IPS DF 6.9 (cell line): ENCODE measurements at regions not wholly inside any gene's neighbourhood (a gene's known extent, or its start where the extent isn't known, plus 50 kb on each side); places are given as distances from the start of the nearest gene placed in this dataset.

Experiments
- DNase-seq: peaks from one replicate; pipeline ENCODE4 v3.0.0-alpha.2; 2013; ENCODE audit warnings: low read depth, low spot score
- H3K27ac ChIP-seq: one replicate; pipeline ENCODE4 v1.5.1; 2013; ENCODE audit warnings: low read length, control low read depth
- H3K27me3 ChIP-seq: 2 replicates; pipeline ENCODE4 v1.6.1; 2013; ENCODE audit warnings: mild to moderate bottlenecking, low read length; ENCODE audit not compliant: control insufficient read depth, insufficient read depth
- H3K36me3 ChIP-seq: 2 replicates; pipeline ENCODE4 v1.6.1; 2013; ENCODE audit warnings: low read length; ENCODE audit not compliant: control insufficient read depth, insufficient read depth
- H3K4me1 ChIP-seq: 2 replicates; pipeline ENCODE4 v1.6.1; 2013; ENCODE audit warnings: low read length; ENCODE audit not compliant: control insufficient read depth, insufficient read depth
- H3K4me3 ChIP-seq: 2 replicates; pipeline ENCODE4 v1.5.1; 2013; ENCODE audit warnings: mild to moderate bottlenecking, low read length
- H3K9me3 ChIP-seq: 2 replicates; pipeline ENCODE4 v1.6.1; 2013; ENCODE audit warnings: low read length, inconsistent platforms; ENCODE audit not compliant: control insufficient read depth, insufficient read depth
- WGBS: extraction: QIAGEN DNeasy Blood & Tissue Kit; methylation state at CpG from one replicate; pipeline ENCODE4 v1.1.7; 2013; ENCODE audit warnings: mixed read lengths, missing lambda C conversion rate; ENCODE audit not compliant: insufficient read length, insufficient coverage; 5-methylcytosine and 5-hydroxymethylcytosine counted together

DNA sequence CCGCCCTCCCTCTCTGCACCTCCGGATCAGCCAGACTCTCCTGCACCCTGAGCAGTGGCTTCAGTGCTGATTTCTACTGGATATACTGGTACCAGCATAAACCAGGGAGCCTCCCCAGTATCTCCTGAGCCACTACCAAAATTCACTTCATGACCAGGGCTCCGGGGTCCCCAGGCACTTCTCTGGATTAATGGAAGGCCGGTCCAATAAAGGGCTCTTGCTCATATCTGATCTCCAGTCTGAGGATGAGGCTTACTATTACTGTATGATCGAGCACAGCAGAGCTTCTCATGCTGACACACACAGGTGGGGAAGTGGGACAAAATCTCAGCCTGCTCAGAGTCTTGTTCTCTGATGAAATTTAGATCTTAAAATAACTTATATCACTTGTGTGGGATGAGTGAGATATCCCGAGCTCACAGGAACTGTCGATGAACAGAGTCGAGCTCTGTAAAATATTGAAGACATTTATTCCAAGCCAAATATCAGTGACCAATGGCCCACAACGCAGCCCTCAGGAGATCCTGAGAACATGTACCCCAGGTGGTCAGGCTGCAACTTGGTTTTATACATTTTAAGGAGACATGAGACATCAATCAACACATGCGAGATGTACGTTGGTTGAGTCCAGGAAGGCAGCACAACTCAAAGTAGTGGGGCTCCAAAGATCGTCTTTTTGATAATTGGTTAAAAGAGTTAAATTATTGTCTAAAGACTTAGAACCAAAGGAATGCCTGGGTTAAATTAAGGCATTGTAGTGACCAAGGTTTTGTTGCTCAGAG is 93.0 kb upstream of the TOP3B start:
- peaks cover 53% of the 10 kb centered on the region for H3K27me3 ChIP-seq
- H3K4me3 ChIP-seq = no peak overlapping the region
- WGBS = no CpG with 5 or more reads among the region's 12 CpGs
- DNase-seq = no peak
- H3K9me3 ChIP-seq = no peaks in the 10 kb centered on the region
- H3K36me3 ChIP-seq = no peaks in the 10 kb centered on the region
- H3K27ac ChIP-seq = no peak overlapping the region
- H3K4me1 ChIP-seq = no peaks in the 10 kb centered on the region

DNA sequence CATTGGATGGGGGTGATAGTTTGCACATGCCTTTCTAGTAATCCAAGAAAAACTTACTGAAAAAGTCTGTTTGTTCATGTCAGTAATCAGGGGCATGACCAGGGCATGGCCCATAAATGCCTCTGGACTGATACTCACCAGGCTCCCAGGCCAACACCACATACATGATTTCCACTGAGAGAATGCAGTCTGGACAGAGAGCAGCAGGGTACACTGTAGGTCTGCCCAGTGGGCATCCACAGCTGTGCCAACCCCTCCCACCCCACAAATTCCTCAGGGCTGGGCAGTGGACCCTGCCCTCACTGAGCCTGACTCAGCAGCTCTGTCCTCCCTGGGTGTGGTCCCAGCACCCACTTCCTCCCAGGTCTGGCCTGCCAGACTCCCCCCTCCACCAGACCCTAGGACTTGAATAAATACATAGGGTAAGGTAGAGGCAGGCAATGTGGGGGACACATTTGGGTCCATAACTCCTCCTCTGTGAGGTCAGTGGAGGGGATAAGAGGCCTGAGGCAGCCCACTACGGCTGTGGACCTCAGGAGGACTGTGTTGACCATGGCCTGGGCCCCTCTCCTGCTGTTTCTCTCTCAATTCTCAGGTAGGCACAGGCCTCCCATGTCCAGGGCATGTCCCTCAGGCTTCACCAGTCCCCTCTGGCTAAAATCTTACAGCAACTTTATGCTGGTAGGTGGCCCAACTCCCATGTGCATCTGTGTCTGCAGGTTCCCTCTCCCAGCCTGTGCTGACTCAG is 92.2 kb upstream of the TOP3B start:
- Histone ChIP-seq H3K4me1 (no peaks in the 10 kb centered on the region), H3K27me3 (peaks cover 54% of the 10 kb centered on the region), H3K9me3 (no peaks in the 10 kb centered on the region), H3K27ac (no peak overlapping the region), H3K36me3 (no peaks in the 10 kb centered on the region), H3K4me3 (no peak overlapping the region)
- DNase-seq = no peak
- WGBS = no CpG with 5 or more reads among the region's 1 CpG

DNA sequence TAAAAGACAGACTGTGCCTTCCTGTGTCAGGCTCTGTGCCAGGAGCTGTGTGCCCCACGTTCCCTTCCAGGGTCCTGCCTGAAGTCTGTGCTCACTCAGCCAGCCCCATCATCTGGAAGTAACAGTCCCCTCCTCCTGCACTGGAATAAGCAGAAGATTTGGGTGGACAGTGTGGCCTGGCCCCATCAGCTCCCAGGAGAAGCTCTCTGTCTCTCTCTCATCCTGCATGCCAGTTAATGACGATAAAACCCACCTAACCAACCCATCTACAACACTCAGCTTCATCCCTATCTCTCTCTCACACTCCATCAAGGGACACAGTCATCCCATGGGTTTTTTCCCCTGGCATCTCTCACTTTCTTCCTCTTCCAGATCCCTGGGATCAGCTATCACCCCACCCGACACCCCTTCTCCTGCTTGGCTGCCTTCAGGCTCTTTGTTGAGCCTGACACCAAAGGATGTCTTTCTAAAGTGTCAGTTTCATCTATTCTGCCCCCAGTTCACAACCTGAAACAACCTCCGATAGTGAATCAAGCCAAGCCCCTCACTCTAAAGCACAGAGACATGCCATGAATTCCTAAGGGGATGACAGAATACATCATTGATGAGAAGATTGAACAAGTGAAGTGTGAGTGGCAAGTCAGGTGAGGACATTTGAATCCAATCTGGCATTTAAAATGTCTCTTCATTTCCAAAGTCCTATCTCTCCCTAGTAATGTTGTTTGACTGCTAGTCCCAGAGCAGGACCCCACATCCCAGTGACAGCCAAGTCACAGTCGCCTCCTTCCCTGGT is 91.4 kb upstream of the TOP3B start:
- no peak for DNase-seq
- peaks cover 57% of the 10 kb centered on the region for H3K27me3 ChIP-seq
- H3K36me3 ChIP-seq = no peaks in the 10 kb centered on the region
- H3K4me1 ChIP-seq = no peaks in the 10 kb centered on the region
- no CpG with 5 or more reads among the region's 5 CpGs for WGBS
- H3K9me3 ChIP-seq = no peaks in the 10 kb centered on the region
- H3K27ac ChIP-seq = no peak overlapping the region
- H3K4me3 ChIP-seq = no peak overlapping the region

DNA sequence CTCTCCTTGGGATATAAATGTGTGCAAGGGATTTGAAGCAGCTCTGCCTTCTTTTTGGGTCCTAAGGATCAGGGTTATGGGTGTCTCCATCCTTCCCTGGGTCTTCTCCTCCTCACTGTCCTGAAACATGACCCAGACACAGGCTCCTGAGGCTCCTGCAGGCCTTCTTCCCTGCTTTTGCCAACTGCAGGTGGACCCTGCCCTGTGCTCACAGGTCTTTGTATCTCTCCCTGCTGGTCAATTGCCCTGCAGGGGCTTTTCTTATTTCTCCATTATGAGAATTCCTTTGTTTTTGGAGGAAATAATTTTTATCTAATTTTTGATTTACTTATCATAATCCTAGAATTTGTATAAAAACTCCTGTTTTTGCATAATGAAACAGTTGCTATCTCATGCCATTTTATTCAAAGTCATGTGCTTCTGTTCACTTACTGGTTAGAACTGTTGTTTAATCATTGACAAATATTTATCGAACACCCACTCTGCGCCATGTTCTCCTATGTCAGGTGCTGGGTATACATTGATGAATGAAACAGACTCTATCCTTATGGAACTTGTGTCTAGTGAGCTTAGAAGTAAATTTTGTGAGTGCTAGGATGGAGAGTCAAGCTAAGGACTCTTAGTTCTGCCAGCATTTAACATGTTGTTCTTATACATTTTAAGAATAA is 89.7 kb upstream of the TOP3B start:
- no peaks in the 10 kb centered on the region for H3K4me1 ChIP-seq
- H3K9me3 ChIP-seq = no peaks in the 10 kb centered on the region
- no peak overlapping the region for H3K27ac ChIP-seq
- H3K27me3 ChIP-seq = peaks cover 68% of the 10 kb centered on the region
- no CpG with 5 or more reads among the region's 2 CpGs for WGBS
- no peak for DNase-seq
- no peaks in the 10 kb centered on the region for H3K36me3 ChIP-seq
- no peak overlapping the region for H3K4me3 ChIP-seq

DNA sequence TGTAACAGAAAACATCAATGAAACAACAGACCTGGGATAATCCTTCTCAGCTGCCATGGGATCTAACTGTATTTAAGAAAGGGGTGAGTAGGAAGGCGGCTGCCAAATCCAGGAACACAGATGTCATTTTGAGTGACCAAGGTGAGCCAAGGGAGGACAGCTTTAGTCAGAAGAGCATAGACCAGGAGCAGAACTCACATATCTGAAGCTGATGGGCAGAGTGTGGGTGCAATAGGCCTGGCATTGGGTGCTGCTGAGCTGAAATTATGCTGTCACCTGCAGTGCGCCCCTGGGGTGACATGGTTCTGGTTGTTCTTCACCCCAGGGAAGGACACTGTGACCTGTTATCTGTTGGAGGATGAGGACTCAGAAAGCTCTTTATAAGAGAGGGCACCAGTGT is 88.9 kb upstream of the TOP3B start:
- no peak overlapping the region for H3K27ac ChIP-seq
- H3K4me1 ChIP-seq = no peaks in the 10 kb centered on the region
- WGBS = no CpG with 5 or more reads among the region's 2 CpGs
- H3K4me3 ChIP-seq = no peak overlapping the region
- no peaks in the 10 kb centered on the region for H3K36me3 ChIP-seq
- H3K9me3 ChIP-seq = no peaks in the 10 kb centered on the region
- H3K27me3 ChIP-seq = peaks cover 71% of the 10 kb centered on the region
- DNase-seq = no peak

DNA sequence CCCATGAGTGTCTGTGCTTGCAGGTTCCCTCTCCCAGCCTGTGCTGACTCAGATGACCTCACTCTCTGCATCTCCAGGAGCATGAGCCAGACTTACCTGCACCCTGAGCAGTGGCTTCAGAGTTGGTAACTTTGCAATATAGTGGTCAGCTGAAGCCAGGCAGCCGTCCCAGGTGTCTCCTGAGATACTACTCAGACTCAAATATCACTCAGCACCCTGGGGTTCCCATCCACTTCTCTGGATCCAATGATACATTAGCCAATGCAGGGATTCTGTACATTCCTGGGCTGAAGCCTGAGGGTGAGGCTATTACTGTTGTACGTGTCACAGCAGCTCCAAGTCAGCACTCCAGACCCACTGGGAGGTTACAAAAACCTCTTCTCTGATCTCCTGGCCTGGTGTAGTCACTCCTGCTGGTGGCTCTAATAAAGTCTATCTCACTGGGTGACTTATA is 87.8 kb upstream of the TOP3B start:
- Histone ChIP-seq H3K9me3 (no peaks in the 10 kb centered on the region), H3K36me3 (no peaks in the 10 kb centered on the region), H3K4me3 (no peak overlapping the region), H3K27ac (no peak overlapping the region), H3K4me1 (no peaks in the 10 kb centered on the region), H3K27me3 (peaks cover 66% of the 10 kb centered on the region)
- WGBS = no CpG with 5 or more reads among the region's 2 CpGs
- DNase-seq = no peak

DNA sequence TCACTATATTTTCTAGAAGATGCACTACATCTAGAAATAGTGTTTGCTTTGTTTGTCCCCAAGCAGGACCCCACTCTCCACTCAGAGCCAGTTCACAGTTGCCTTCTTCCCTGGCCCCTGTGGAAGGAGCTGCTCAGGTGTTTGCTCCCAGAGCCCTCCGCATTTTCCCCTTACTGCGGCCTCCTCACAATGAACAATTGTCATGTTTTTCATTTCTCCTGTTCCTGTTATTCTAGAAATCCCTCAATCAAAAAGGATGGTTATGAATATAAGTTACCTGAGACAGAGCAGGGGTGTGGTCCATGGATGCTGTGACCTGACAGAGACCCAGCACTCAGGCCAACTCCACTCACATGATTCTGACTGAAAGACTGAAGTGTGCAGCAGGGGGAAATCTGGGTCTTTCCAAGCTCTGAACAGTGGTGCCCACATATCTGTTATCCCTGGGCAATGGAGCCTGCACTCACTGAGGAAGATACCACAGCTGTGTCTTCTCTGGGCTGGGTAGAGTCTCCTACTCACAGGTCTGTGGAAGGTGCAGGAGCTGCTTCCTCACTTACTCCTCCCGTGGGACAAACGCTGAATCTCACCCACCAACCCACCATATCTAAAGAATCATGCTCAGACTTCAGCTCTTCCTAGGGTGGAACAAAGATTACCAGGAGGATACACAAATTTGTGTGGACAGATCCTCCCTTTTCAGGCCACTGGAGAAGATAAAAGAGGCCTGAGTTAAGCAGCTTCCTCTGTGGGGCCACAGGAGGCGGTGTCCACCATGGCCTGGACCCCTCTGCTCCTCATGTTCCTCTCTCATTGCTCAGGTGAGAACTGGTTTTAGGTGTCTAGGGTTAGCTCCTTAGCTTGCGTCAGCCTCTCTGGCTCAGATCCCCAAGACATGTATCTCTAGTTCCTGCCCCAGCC is 87.1 kb upstream of the TOP3B start:
- no peaks in the 10 kb centered on the region for H3K4me1 ChIP-seq

DNA sequence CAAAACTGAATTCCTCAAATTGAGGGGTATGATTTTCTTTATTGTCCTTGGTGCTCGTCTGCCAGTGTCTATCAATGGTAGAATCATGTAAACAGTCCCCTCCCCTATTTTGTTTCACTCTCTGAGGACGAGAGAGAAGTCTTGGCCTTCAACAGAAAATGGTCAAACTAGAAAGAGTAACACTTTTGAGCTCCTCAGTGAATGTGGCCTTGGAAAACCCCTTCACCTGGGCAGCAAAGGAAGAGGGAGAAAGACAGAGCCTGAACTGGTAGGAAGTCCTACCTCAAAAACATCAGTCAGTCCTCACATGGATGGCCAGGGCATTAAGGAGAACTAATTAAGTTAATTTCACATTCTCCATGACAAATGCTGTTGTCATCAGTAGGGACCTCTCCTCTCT is 86.1 kb upstream of the TOP3B start:
- Histone ChIP-seq H3K4me3 (no peak overlapping the region), H3K9me3 (no peaks in the 10 kb centered on the region), H3K27me3 (peaks cover 61% of the 10 kb centered on the region), H3K4me1 (no peaks in the 10 kb centered on the region), H3K36me3 (no peaks in the 10 kb centered on the region), H3K27ac (no peak overlapping the region)
- WGBS = no CpG with 5 or more reads among the region's 2 CpGs
- DNase-seq = no peak

More for the DNA sequence above, 87.1 kb upstream of the TOP3B start:
- Histone ChIP-seq H3K9me3 (no peaks in the 10 kb centered on the region), H3K4me3 (no peak overlapping the region), H3K36me3 (no peaks in the 10 kb centered on the region), H3K27me3 (peaks cover 68% of the 10 kb centered on the region), H3K27ac (no peak overlapping the region)
- no CpG with 5 or more reads among the region's 6 CpGs for WGBS
- DNase-seq = no peak

DNA sequence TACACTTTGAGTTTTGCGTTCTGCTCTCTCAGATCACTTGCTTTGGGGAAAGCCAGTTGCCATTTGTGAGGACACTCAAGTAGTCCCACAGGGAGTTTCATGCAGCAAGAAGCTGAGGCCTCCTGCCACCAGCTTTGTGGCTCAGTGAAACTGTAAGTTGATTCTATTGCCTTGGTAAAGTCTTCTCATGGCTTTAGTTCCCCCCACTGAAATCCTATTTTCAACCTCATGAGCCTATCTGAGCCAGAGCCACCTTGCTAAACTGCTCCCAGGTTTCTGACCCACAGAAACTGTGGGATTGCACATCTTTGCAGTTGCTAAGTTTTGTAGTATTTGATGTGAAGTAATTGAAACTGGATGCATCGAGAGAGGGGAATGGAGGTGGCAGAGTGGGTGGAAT is 85.4 kb upstream of the TOP3B start:
- no peak for DNase-seq
- no CpG with 5 or more reads among the region's 2 CpGs for WGBS
- peaks cover 62% of the 10 kb centered on the region for H3K27me3 ChIP-seq

More for the DNA sequence above, 85.4 kb upstream of the TOP3B start:
- no peaks in the 10 kb centered on the region for H3K4me1 ChIP-seq
- H3K4me3 ChIP-seq = no peak overlapping the region
- H3K9me3 ChIP-seq = no peaks in the 10 kb centered on the region
- no peaks in the 10 kb centered on the region for H3K36me3 ChIP-seq
- H3K27ac ChIP-seq = no peak overlapping the region
